Kidney epithelial cell (primary cell): ENCODE measurements at regions not wholly inside any gene's neighbourhood (a gene's known extent, or its start where the extent isn't known, plus 50 kb on each side); places are given as distances from the start of the nearest gene placed in this dataset.

Source experiments
- DNase-seq: peaks from one replicate; pipeline ENCODE4 v3.0.0-alpha.2; 2010; ENCODE audit warnings: low read depth
- H3K27me3 ChIP-seq: 2 replicates; pipeline ENCODE4 v1.6.0; 2011; ENCODE audit warnings: low read length; ENCODE audit not compliant: control insufficient read depth, insufficient read depth
- H3K36me3 ChIP-seq: 2 replicates; pipeline ENCODE4 v1.5.1; 2011; ENCODE audit warnings: low read length; ENCODE audit not compliant: control insufficient read depth, insufficient read depth
- H3K4me3 ChIP-seq: 2 replicates; pipeline ENCODE4 v1.5.1; 2011; ENCODE audit warnings: low read depth, mild to moderate bottlenecking, control low read depth, low read length
- TF ChIP-seq, protein P1 (sequence below): IDR thresholded peaks from 2 replicates; pipeline ENCODE4 v1.5.1; 2011; ENCODE audit warnings: mild to moderate bottlenecking, moderate library complexity, low read length, control low read depth, inconsistent platforms; ENCODE audit not compliant: insufficient read depth, poor library complexity, severe bottlenecking

DNA sequence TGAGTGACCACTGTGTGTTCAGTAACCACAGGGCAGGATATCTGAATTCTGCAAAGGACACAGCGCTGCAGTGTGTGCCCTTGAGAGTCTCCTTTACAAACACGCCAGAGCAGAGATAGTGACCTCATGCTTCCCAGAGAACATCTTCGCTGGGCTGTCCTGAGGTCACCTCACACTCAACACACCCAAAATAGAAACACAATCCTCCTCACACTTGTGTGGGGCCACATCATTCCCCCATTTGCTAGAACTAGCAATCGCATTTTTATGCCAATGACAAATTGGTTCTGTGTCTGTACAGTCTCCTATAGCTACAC lies 140.1 kb upstream of the NRIP1 start:
- no peaks in the 10 kb centered on the region for H3K36me3 ChIP-seq
- H3K4me3 ChIP-seq: no peak overlapping the region
- TF ChIP-seq, protein P1, sequence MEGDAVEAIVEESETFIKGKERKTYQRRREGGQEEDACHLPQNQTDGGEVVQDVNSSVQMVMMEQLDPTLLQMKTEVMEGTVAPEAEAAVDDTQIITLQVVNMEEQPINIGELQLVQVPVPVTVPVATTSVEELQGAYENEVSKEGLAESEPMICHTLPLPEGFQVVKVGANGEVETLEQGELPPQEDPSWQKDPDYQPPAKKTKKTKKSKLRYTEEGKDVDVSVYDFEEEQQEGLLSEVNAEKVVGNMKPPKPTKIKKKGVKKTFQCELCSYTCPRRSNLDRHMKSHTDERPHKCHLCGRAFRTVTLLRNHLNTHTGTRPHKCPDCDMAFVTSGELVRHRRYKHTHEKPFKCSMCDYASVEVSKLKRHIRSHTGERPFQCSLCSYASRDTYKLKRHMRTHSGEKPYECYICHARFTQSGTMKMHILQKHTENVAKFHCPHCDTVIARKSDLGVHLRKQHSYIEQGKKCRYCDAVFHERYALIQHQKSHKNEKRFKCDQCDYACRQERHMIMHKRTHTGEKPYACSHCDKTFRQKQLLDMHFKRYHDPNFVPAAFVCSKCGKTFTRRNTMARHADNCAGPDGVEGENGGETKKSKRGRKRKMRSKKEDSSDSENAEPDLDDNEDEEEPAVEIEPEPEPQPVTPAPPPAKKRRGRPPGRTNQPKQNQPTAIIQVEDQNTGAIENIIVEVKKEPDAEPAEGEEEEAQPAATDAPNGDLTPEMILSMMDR: no peak
- no peaks in the 10 kb centered on the region for H3K27me3 ChIP-seq
- no peak for DNase-seq

DNA sequence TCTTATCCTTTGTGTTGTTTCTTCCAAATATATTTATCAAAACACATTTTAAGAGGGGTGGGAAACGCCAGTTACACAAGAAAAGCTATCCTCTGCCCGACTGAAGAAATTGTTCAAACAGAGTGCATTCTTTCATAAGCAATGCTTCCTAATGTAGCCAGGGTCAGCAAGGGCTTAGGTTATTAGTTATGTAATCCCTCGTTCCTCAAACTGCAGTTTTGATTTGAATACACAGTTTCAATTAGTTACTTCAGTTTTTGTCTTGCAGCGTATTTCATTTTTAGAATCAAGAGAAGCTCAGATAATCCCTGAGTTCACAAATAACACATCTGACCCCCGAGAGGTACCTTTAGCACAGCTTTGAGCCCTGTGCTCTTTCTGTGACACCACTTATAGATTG lies 141.7 kb upstream of the NRIP1 start:
- TF ChIP-seq, protein P1: no peak
- Histone ChIP-seq H3K36me3 (no peaks in the 10 kb centered on the region), H3K4me3 (no peak overlapping the region), H3K27me3 (no peaks in the 10 kb centered on the region)
- DNase-seq: no peak

DNA sequence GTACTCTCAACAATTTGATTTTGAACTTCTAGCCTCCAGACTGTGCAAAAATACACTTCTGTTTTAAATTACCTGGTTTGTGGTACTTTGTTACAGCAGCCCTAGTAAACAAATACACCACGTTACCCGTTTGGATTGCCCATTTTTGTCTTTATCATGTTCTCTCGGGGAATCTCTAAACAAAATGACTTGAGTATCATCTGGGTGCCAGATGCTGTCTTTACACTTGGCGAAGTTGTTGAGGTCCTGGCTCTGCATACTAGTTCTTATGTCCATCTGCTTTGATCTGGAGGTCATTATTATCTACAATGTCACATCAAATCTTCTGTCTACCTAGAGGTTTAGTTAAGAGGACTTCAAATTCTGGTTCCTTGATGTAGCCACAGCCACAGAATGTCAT lies 142.4 kb upstream of the NRIP1 start:
- Histone ChIP-seq H3K27me3 (no peaks in the 10 kb centered on the region), H3K36me3 (no peaks in the 10 kb centered on the region), H3K4me3 (no peak overlapping the region)
- DNase-seq: no peak
- TF ChIP-seq, protein P1: no peak

DNA sequence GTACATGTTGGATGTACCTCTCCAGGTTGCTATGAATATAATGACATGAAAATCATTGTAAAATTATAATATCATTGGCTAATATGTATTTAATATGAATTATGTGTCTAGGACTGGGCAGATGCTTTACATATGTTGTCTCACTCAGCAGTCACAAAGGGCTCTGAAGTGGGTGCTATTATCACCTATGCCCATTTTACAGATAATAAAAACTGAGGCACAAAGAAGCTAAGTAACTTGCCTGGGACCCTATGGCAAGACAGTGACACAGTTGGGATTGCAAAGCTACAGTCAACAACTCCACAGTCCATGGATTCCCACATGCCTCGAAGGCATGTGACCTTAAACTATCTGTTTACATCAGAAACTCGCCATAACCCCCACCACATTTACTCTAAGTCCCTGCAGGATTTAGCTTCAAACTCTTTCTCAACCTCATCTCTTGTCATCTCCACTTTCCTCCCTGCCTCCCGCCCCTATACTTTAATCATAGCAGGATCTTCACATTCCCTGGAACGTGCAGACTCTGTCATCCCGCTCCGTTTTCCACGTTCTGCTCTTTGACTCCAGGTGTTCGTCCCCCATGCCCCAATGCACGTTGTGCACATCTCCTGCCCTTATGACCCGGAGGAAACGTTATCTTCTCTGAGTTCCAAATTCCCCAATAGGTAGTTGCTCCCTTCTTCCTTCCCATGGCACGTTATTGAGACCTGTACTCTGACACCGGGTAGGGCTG lies 143.0 kb upstream of the NRIP1 start:
- DNase-seq: no peak
- TF ChIP-seq, protein P1: no peak
- no peaks in the 10 kb centered on the region for H3K36me3 ChIP-seq
- H3K27me3 ChIP-seq: no peaks in the 10 kb centered on the region
- H3K4me3 ChIP-seq: no peak overlapping the region

DNA sequence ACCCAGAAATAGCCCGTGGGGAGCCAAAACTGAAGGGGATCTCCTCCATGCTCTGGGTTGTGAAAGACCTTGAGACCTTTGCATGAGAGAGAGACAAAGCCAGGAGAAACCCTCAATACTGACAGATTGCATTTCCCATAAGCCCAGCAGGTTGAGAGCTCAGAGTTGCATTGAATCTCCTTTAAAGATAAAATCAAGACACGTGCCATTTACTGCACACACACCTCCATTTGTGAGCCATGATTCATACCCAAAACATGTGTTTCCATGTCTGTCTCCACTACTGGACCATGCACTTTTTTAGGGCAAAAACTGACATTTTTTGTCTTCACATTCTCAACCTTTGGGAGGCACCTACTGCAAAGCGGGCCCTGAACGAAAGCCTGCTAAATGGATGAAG lies 144.0 kb upstream of the NRIP1 start:
- TF ChIP-seq, protein P1: no peak
- DNase-seq: no peak
- H3K27me3 ChIP-seq: no peaks in the 10 kb centered on the region
- no peak overlapping the region for H3K4me3 ChIP-seq
- no peaks in the 10 kb centered on the region for H3K36me3 ChIP-seq

DNA sequence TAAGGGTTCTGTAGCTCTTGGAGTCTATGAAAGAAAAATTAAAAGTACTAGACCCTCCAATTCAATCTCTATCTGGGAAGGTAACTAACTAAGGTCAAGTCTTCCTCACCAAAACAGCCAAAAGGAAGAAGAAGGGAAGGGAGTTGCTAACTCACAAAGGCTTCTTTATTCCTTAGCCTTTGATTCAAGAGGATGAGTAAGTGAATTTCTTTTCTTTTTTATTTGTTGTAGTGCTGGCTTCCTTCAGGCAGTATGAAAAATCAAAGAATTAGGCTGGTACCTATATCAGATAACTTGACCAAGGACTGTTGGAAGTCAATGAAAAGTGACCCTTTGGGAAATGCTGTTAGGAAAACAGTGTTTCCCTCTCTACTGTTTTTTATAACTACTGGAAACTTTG lies 144.4 kb upstream of the NRIP1 start:
- DNase-seq: no peak
- TF ChIP-seq, protein P1: no peak
- Histone ChIP-seq H3K36me3 (no peaks in the 10 kb centered on the region), H3K27me3 (no peaks in the 10 kb centered on the region), H3K4me3 (no peak overlapping the region)
